WI38 (cell line): ENCODE measurements at regions not wholly inside any gene's neighbourhood (a gene's known extent, or its start where the extent isn't known, plus 50 kb on each side); places are given as distances from the start of the nearest gene placed in this dataset.

ENCODE experiments used
- H3K4me3 ChIP-seq: 2 replicates; pipeline ENCODE4 v1.5.1; 2011; ENCODE audit warnings: low read depth, mild to moderate bottlenecking, control low read depth, low read length
- TF ChIP-seq, protein P1 (sequence below): IDR thresholded peaks from 2 replicates; pipeline ENCODE4 v1.5.1; 2012; ENCODE audit warnings: low read depth, mild to moderate bottlenecking, control low read depth, low read length

DNA sequence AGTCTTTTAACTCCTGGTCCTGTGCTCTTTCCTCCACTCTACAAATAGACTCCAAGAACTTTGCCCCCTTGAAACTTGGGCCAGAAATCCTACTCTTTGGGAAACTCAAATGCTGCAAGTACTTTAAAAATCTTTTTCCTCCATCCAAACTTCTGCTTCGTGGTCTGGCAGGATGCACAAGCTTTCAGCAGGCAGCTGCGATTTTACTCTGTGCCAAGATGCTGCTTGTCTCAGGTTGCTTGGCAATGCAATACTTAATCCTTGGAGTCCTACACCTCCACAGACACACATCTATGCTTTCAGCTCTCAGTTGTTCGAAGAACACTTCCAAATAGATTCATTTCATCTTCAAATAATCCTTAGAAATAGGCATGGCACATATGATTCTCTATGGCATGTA, 435.3 kb upstream of the USP24 start:
- TF ChIP-seq, protein P1, sequence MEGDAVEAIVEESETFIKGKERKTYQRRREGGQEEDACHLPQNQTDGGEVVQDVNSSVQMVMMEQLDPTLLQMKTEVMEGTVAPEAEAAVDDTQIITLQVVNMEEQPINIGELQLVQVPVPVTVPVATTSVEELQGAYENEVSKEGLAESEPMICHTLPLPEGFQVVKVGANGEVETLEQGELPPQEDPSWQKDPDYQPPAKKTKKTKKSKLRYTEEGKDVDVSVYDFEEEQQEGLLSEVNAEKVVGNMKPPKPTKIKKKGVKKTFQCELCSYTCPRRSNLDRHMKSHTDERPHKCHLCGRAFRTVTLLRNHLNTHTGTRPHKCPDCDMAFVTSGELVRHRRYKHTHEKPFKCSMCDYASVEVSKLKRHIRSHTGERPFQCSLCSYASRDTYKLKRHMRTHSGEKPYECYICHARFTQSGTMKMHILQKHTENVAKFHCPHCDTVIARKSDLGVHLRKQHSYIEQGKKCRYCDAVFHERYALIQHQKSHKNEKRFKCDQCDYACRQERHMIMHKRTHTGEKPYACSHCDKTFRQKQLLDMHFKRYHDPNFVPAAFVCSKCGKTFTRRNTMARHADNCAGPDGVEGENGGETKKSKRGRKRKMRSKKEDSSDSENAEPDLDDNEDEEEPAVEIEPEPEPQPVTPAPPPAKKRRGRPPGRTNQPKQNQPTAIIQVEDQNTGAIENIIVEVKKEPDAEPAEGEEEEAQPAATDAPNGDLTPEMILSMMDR = no peak
- no peak overlapping the region for H3K4me3 ChIP-seq

DNA sequence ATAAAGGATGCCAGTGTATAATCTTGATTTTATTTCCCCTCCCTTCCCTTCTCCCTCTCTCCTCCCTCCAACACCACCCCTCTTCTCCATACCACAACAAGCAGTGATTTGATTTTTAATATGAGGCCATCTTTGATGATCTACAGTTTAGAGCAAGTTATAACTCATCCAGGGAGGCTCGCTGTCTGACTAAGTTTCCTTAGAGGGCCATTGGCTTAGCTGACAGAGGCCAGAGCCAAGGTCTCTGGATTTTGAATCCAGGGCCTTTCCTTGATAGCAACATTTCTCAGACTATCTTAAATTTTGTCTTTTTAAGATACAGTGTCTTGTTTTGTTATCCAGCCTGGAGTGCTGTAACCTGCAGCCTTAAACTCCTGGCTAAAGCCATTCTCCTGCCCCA, 431.0 kb upstream of the USP24 start:
- H3K4me3 ChIP-seq = no peak overlapping the region
- TF ChIP-seq, protein P1 = no peak

DNA sequence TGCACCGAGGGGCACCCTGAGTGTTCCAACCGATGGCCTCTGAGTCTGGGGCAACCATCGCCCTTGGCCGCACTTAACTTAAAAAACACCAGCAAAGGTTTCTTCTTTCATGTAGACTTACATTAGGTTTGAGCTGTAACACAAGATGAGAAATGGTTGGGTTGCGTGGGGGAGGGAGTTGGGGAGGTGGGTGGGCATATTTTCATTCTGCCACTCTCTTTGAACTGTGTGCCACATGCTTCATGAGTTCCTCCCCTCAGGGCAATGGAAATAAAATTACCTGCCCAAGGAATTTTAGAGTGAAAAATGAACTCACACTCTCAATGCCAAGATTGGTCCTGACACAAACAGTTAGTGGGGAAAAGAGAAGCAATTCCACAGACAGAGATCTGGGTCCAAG, 430.1 kb upstream of the USP24 start:
- H3K4me3 ChIP-seq = no peak overlapping the region
- TF ChIP-seq, protein P1 = no peak

DNA sequence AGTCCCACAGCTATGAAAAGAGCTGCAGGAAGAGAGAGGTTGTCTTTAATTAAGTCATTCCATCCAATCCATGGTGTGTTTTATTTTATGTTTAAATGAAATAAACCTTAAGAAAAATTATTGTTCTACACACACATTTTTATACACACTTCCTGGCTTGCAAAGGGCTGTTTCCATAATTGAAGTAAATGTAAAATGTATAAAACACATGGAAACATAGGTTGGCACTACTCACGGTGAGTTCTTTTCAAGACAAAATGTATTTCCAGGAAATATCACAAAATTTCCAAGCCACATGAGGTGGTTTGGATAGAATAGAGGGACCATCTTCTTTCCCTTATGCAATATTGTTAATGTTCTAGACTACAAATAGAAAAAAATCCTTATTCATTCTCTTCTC, 426.8 kb upstream of the USP24 start:
- TF ChIP-seq, protein P1 = no peak
- no peak overlapping the region for H3K4me3 ChIP-seq

DNA sequence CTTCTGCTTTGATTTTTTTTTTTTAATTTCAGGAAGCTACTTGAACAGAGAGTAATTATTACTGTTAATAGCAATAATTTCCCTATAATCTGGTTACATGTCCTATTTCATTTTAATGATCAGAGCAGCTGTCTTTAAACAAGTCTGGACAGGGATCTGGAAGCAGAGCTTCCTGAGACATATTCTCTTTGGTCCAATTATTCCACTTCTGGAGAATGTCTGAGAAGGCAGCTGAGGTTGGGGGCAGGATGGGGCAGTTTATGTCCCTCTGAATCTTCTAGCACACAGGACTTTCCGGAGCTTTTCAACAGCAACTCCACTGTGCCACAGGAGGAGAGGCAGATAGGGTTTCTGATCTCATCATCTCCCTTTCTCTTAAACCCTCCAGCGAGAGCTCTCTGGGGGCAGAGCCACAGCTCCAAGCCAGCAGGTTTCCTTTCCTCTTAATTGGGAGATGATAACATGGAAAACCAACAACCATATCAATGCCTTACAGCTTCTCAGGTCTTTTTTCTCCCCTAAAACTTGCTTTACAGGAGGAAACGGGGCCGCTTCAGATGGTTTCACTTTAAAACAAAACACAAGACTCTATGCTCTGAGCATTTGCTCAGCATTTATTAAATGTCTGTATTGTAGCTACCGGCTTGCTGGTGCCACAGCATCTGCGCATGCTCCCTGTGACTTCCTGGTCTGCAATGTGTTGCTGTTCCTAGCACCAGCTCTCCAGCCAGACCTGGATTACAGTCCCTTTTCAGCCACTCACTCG, 425.7 kb upstream of the USP24 start:
- TF ChIP-seq, protein P1 = no peak
- H3K4me3 ChIP-seq = peak overlapping the region; percentile 35; the same call in 1 of the 2 replicates

DNA sequence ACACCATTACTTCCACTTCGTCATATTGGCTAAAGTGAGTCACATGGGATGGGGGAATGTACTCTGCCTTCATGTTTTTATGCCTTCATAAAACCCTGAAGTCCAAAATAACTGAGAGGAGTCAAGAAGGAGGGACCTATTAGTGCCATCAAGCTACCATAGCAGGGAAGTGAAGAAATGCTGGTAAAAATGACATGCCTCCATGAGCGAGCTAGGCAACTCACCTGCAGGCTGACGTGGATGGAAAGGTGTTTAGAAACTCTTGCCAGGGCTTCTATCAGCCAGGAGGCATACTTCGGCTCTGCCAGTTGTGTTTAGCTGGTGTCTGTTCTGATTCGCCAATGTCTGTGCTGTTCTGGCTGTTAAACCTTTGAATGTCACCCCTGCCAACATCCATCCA, 424.4 kb upstream of the USP24 start:
- TF ChIP-seq, protein P1 = no peak
- no peak overlapping the region for H3K4me3 ChIP-seq

DNA sequence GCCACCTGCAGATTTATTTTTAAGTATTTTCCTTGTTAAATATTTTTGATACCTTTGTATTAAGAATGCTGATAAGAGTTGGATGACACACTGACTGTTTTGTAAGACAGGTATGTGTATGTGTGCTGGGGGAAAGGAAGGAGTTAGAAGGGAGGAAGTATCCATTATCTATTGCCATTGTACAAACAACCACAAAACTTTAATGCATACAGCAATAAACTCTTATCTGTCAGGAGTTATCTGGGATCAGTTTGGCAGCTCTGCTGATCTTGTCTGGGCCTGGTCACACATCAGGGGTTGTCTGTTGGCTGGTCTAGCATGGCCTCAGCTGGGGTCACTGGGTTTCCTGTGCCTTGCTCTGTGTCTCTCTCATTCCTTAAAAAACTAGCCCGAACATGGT, 423.9 kb upstream of the USP24 start:
- no peak overlapping the region for H3K4me3 ChIP-seq
- TF ChIP-seq, protein P1 = no peak
